HepG2 (cell line): ENCODE measurements at regions not wholly inside any gene's neighbourhood (a gene's known extent, or its start where the extent isn't known, plus 50 kb on each side); places are given as distances from the start of the nearest gene placed in this dataset.

Experiments used
- ATAC-seq: fragments of 200-7000 bp; cut with Tn5 transposase; 3 replicates; pipeline ENCODE4 v1.9.1; 2020; ENCODE audit warnings: mild to moderate bottlenecking, moderate library complexity
- BruUV-seq: library from RNA; stranded (reverse); fragments of 400-500 nt; replicated peaks from 2 replicates; lab custom pipeline; 2021; lab: Mats Ljungman, UMichigan
- CTCF ChIA-PET: fragments of 300-600 bp; formaldehyde crosslinking; extraction: SDS; loops from one replicate; lab custom pipeline; 2021; ENCODE audit warnings: low total read pairs, inconsistent platforms, low intra/inter-chr PET ratio; lab: Yijun Ruan, JAX
- POLR2A ChIA-PET: fragments of 350-600 bp; sonication (Branson Sonifier 250); formaldehyde crosslinking; loops from one replicate; lab custom pipeline; 2020; ENCODE audit warnings: antibody characterized with exemption, inconsistent platforms; lab: Yijun Ruan, JAX
- DNase-seq: peaks from one replicate; pipeline ENCODE4 v3.0.0-alpha.2; 2015; ENCODE audit warnings: low spot score
- FAIRE-seq: peaks from 3 replicates; lab custom pipeline; 2011; peaks lifted over from hg19 to GRCh38; lab: Jason Lieb, UNC
- H2AFZ ChIP-seq: one replicate; pipeline ENCODE4 v1.6.1; 2011; ENCODE audit warnings: low read length, inconsistent platforms
- H3K27ac ChIP-seq: fragments of 300-600 bp; 3 replicates; pipeline ENCODE4 v1.8.0; 2011; ENCODE audit warnings: mixed run types, mild to moderate bottlenecking, mixed read lengths, low read length, inconsistent platforms; ENCODE audit not compliant: insufficient read depth; ENCODE audit errors: extremely low read length
- H3K27me3 ChIP-seq, 2 experiments: fragments of 200-600 bp in 1 of 2; 2 replicates in 1 of 2; 3 replicates in 1 of 2; pipeline versions ENCODE4 v1.6.0 to v1.8.0; 2011; ENCODE audit warnings: low read length in 2 of 2, mild to moderate bottlenecking in 2 of 2, moderate library complexity in 2 of 2, inconsistent platforms in 1 of 2; ENCODE audit not compliant: insufficient read depth in 2 of 2, control insufficient read depth in 1 of 2
- H3K36me3 ChIP-seq, 2 experiments: fragments of 200-600 bp in 1 of 2; replicated peaks in 1 of 2; 2 replicates in 1 of 2; 3 replicates in 1 of 2; pipeline versions ENCODE4 v1.5.1 to v1.8.0; 2011; ENCODE audit warnings: low read length in 2 of 2, inconsistent platforms in 1 of 2; ENCODE audit not compliant: insufficient read depth in 2 of 2, control insufficient read depth in 1 of 2
- H3K4me1 ChIP-seq: 2 replicates; pipeline ENCODE4 v1.5.1; 2012; ENCODE audit warnings: low read length, inconsistent platforms; ENCODE audit not compliant: insufficient read depth
- H3K4me2 ChIP-seq: 2 replicates; pipeline ENCODE4 v1.6.0; 2011; ENCODE audit warnings: low read depth, low read length, inconsistent platforms
- H3K4me3 ChIP-seq, 3 experiments: fragments of 200-600 bp in 1 of 3; sonication (generic), shearing (Covaris generic) in 1 of 3; replicated peaks in 1 of 3; 2 replicates each; pipeline ENCODE4 v1.5.1; 2011 to 2016; ENCODE audit warnings: low read length in 3 of 3, inconsistent platforms in 2 of 3, low read depth in 2 of 3, mild to moderate bottlenecking in 2 of 3, control low read depth in 1 of 3, mixed read lengths in 1 of 3; ENCODE audit not compliant: insufficient read depth in 1 of 3
- H3K79me2 ChIP-seq: one replicate; pipeline ENCODE4 v1.6.1; 2011; ENCODE audit warnings: low read length, inconsistent platforms; ENCODE audit not compliant: insufficient read depth
- H3K9ac ChIP-seq: 2 replicates; pipeline ENCODE4 v1.6.0; 2011; ENCODE audit warnings: mild to moderate bottlenecking, low read depth, low read length, inconsistent platforms; ENCODE audit not compliant: insufficient read depth
- H3K9me3 ChIP-seq: 2 replicates; pipeline ENCODE4 v1.5.1; 2012; ENCODE audit warnings: mild to moderate bottlenecking, low read length
- H4K20me1 ChIP-seq: 2 replicates; pipeline ENCODE4 v1.6.0; 2011; ENCODE audit warnings: inconsistent platforms, mild to moderate bottlenecking, low read length, moderate library complexity; ENCODE audit not compliant: insufficient read depth
- CEBPG ChIP-seq: IDR thresholded peaks from 2 replicates; pipeline ENCODE4 v1.6.1; 2016
- EED ChIP-seq: sonication (generic); formaldehyde crosslinking; IDR thresholded peaks from 2 replicates; pipeline ENCODE4 v1.5.0; 2020; ENCODE audit warnings: mild to moderate bottlenecking, missing genetic modification reagents
- MIER2 ChIP-seq: IDR thresholded peaks from 2 replicates; pipeline ENCODE4 v1.6.1; 2016; ENCODE audit warnings: missing biosample characterization, missing genetic modification reagents
- NR2F2 ChIP-seq: IDR thresholded peaks from 2 replicates; pipeline ENCODE4 v1.6.1; 2012; ENCODE audit warnings: low read depth, inconsistent platforms, borderline replicate concordance
- SNAPC5 ChIP-seq: sonication (generic); formaldehyde crosslinking; IDR thresholded peaks from 2 replicates; pipeline ENCODE4 v1.8.1; 2023; ENCODE audit warnings: mild to moderate bottlenecking, missing genetic modification reagents, borderline replicate concordance
- SNRNP70 ChIP-seq: fragments of 200-400 bp; formaldehyde crosslinking; IDR thresholded peaks from 2 replicates; pipeline ENCODE4 v1.6.1; 2017; ENCODE audit warnings: mild to moderate bottlenecking, low read depth, low read length, moderate library complexity
- SSRP1 ChIP-seq: IDR thresholded peaks from 2 replicates; pipeline ENCODE4 v1.6.1; 2016; ENCODE audit warnings: control low read depth
- ZBTB1 ChIP-seq: sonication (generic); formaldehyde crosslinking; IDR thresholded peaks from 2 replicates; pipeline ENCODE4 v1.4.0; 2020; ENCODE audit warnings: missing genetic modification reagents, borderline replicate concordance
- ZNF230 ChIP-seq: sonication (generic); formaldehyde crosslinking; IDR thresholded peaks from 2 replicates; pipeline ENCODE4 v1.4.0; 2020; ENCODE audit warnings: mild to moderate bottlenecking, missing genetic modification reagents
- ZNF280D ChIP-seq: sonication (generic); formaldehyde crosslinking; IDR thresholded peaks from 2 replicates; pipeline ENCODE4 v1.5.1; 2020; ENCODE audit warnings: mild to moderate bottlenecking, missing genetic modification reagents
- ZNF441 ChIP-seq: sonication (generic); formaldehyde crosslinking; IDR thresholded peaks from 2 replicates; pipeline ENCODE4 v1.7.0; 2021; ENCODE audit warnings: missing genetic modification reagents, borderline replicate concordance
- ZNF572 ChIP-seq: sonication (generic); formaldehyde crosslinking; IDR thresholded peaks from 2 replicates; pipeline ENCODE4 v1.5.1; 2020; ENCODE audit warnings: mild to moderate bottlenecking, missing genetic modification reagents
- ZNF614 ChIP-seq: IDR thresholded peaks from 2 replicates; pipeline ENCODE4 v1.6.1; 2018; ENCODE audit warnings: missing biosample characterization, missing genetic modification reagents, inconsistent platforms, borderline replicate concordance
- WGBS: methylation state at CpG from one replicate; pipeline ENCODE4 v1.1.6; 2017; ENCODE audit warnings: low lambda C conversion rate; 5-methylcytosine and 5-hydroxymethylcytosine counted together
- in situ Hi-C: cut with HindIII; loops from 2 replicates; pipeline ENCODE4 v1.10.0; 2017; ENCODE audit warnings: low pct_unique_long_range_greater_than_20kb; ENCODE audit not compliant: extremely low pct_ligation_motif_present
- intact Hi-C: fragments of 100-400 bp; cut with micrococcal nuclease; formaldehyde crosslinking; loops from one replicate; pipeline ENCODE4 v1.10.0; 2022; ENCODE audit not compliant: unreplicated experiment

DNA sequence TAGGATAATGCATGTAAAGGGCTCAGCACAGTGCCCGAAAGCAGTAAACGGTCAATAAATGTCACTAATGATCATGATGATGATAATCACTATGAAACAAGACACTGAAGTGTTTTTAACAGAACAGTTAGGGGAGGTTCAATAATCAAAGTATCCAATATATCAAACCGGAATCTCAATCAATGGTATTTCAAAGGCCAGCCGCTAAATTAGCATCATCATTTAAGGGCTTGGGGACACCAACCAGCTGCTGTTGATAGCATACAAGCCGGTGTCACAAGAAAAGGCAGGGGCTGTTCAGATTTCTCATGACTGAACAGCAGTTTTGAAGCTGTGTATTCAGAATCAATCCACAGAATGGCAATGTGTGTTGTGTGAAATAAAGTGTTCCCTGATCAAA is 316.0 kb upstream of the NPVF start:
- H4K20me1 ChIP-seq = no peaks in the 10 kb centered on the region
- no peak overlapping the region for H3K4me2 ChIP-seq
- H3K27me3 ChIP-seq = peaks cover 0 to 34% of the 10 kb centered on the region in 2 experiments; a peak in 3 of 5 replicates
- ATAC-seq = no peak
- H3K9ac ChIP-seq = no peak overlapping the region
- no peak for FAIRE-seq
- no peak overlapping the region for H3K27ac ChIP-seq
- H3K9me3 ChIP-seq = no peaks in the 10 kb centered on the region
- DNase-seq = no peak
- intact Hi-C loops (no loop called here), in situ Hi-C loops (no loop called here)
- no TSS peak for BruUV-seq
- no peak overlapping the region for H3K4me3 ChIP-seq
- no peaks in the 10 kb centered on the region for H3K36me3 ChIP-seq
- 8% methylated on average over 5 of the region's 5 CpGs for WGBS
- no peak overlapping the region for H2AFZ ChIP-seq
- CTCF ChIA-PET = no interaction called here
- no peaks in the 10 kb centered on the region for H3K4me1 ChIP-seq
- H3K79me2 ChIP-seq = no peaks in the 10 kb centered on the region
- TF ChIP-seq SSRP1 (no peak), ZBTB1 (CRISPR knock-in tag) (no peak), EED (CRISPR knock-in tag) (no peak), SNAPC5 (CRISPR knock-in tag) (no peak), SNRNP70 (no peak), ZNF280D (CRISPR knock-in tag) (no peak), ZNF572 (CRISPR knock-in tag) (no peak), MIER2 (CRISPR knock-in tag) (no peak), ZNF230 (CRISPR knock-in tag) (no peak), NR2F2 (no peak), ZNF614 (no peak), CEBPG (CRISPR knock-in tag) (no peak), ZNF441 (CRISPR knock-in tag) (no peak)
- TF ChIP-seq, all 625 proteins: peak for 0
- POLR2A ChIA-PET = no interaction called here
